ENCODE measurements at regions not wholly inside any gene's neighbourhood (a gene's known extent, or its start where the extent isn't known, plus 50 kb on each side); places are given as distances from the start of the nearest gene placed in this dataset.

- TF ChIP-seq EGR1 (IDR thresholded peaks at IDR 0.05; ENCODE audit: low read depth in 2 of 2) (no peak), REST (IDR thresholded peaks at IDR 0.05) (no peak), CTCF (IDR thresholded peaks at IDR 0.05; ENCODE audit: low read depth, low read length, missing input control) (no peak), HNF4A (conservative IDR thresholded peaks at IDR 0.05) (no peak), YY1 (IDR thresholded peaks at IDR 0.05) (no peak), MAX (IDR thresholded peaks at IDR 0.05) (no peak), TAF1 (conservative IDR thresholded peaks at IDR 0.05) (no peak), ZBTB33 (IDR thresholded peaks at IDR 0.05) (no peak), FOXA2 (IDR thresholded peaks at IDR 0.05) (no peak), RAD21 (IDR thresholded peaks at IDR 0.05) (no peak)
Measured at GRCh38 chr1:105137543-105138457, 1388.1 kb downstream of the AMY1C start.

Measured in liver (tissue), 3 donors.